HUDEP-2 (cell line): ENCODE measurements at regions not wholly inside any gene's neighbourhood (a gene's known extent, or its start where the extent isn't known, plus 50 kb on each side); places are given as distances from the start of the nearest gene placed in this dataset.

ENCODE experiments used
- DNase-seq, 76 experiments: peaks; one replicate each; lab custom pipeline; 2025; ENCODE audit not compliant: unreplicated experiment in 76 of 76; lab: John Stamatoyannopoulos, UW

DNA sequence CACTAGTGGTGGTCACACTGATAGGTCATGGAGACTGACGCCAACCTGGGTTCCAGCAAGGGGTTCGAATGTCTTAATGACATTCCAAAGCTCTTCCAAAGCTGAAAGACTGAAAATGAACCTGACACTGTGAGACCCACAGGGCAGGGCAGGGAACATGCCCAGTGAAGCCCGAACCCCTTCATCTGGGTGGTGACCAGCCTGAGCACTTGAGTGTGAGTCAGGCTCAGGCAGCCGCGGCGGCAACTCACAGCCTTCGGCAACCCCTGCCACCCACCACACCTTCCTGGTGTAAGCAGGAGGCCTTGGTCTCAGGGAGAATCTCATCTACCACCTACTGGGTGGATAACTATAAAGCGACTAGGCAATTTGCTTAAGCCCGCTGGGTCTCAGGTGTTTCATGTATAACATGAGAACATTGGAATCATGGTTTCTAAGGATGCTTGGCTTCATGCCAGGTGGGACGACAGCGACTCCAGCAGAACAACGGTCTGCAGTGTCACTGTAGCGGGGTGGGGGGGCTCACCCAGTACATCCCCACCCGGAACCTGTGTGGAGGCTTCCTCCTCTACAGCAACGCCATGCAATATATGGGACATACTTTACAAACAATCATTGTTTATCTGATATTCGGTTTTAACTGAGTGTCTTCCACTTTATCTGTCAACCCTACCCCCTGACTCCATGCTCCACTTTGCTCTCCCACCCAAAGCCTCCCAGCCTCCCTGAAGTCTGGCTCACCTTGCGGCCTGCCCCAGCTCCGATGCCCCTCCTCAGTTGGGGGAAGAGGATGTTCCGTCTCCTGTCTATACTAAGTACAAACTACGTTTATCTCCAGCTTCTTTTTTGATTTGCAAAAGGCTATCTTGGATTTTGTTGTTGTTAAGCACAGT lies 125.0 kb upstream of the MEF2A start:
- DNase-seq: no peak

DNA sequence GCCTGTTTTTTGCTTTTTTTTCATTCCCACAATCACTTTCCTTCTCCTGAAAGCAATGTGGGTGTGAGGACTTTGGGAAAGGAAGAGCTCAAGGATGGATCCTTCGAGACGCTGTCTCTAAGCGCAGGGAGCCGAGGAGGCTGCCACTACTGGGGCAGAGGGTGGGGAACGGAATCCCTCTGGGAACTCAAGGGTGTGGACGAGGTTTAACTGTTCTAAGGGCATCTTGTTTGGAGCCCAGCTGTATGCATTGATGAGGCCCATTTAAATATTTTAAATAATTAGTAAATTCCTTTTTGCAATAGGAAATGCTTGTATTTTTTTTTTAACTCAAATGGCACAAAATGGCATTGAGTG lies 124.4 kb upstream of the MEF2A start:
- DNase-seq: no peak

DNA sequence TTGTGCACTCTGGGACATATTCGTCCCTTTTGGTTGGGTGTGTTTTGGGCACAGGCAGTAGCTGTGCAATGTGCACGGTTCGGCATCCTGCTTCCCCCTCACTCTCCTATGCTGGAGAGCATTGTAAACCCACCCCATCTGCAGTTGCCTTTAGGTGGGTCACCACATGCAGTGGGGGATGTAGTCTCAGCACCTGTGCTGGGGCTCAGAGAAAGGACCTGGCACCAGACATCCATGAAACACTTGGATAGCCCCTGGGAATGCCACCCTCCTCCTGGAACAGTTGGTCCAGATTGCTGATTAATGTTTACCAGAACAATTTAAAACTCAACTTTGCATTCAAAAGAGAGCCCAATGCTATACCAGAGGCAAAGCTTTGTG lies 123.9 kb upstream of the MEF2A start:
- no peak for DNase-seq

DNA sequence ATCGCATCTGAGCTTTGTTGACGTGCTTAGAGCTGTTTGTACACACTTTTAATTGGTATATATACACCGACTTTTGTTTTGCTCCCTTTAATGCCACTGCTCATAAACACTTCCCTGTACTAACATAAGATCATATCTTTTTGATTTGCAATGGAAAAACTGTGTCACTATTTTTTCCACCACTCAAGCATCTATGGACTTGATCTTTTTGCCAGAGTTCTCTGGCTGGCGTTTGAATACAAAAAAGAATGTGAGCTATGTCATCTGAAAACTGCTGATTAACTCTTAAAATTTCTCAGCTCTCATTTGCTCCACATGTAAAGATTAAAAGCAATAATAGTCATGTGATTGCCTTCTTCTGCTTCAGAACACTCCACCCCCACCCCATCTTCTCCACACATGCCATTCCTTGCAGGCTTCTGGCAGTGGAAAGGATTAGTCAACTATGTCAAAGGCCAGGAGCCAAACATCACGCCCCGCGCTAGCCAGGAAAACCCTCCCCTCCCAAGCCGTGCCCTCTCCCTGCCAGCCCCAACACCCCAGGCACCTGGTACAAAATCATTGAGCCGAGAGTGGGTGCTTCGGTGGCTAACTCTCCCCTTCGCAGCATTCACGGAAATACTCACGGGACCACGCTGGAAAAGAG lies 123.4 kb upstream of the MEF2A start:
- DNase-seq: peak in 17 of 76 experiments; percentile 4 to 64 (median 41)

DNA sequence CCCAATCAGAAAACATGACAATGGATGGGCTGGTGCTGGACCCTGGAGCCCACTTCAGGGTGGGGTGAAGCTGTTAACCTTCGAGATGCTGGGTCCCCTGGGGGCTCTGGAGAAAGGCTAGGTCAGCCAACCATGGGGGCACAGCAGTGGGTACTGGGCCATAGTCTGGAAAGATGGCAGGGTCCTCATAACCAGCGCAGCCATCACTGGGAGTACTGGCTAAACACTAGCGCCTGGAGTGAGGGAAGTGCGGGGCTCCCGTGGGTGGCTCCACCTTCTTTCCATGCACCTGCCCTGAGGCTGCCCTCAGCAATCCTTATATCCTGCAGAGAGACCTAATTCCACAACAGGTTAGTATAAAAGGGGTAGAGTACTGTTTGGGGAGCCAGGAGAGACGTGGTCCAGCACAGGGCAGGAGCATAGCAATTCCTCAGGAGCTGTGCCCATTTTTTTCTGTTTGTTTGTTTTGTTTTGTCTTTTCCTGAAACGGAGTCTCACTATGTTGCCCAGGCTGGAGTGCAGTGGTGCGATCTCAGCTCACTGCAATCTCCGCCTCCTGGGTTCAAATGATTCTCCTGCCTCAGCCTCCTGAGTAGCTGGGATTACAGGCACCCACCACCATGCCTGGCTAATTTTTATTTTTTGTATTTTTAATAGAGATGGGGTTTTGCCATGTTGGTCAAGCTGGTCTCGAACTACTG lies 122.6 kb upstream of the MEF2A start:
- no peak for DNase-seq

DNA sequence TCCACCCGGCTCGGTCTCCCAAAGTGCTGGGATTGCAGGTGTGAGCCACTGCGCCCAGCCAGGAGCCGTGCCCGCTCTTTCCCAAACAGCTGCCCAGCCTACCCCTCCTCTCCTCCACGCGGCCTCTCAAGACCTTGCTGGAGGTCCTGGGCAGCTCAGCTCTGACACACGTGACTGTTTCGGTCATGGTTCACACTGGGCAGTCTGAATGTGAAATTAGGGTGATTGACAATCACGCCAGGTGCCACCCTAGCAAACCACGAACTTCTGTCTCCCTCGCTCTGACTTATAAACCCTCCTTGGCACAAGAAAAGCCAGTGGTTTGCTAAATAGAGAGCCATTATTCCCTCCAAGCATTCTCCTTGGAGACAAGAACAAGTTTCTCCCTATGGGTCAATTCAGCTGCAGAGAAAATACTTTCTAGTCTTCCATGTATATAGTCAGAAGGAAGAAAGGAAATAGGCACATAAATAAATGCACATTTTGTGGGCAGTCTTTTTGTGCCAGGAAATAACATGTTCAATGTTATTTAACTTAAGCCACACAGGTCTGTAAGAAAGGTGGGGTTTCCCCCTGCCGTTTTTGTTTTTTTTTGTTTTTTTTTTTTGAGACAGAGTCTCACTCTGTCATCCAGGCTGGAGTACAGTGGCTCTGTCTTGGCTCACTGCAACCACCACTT lies 121.9 kb upstream of the MEF2A start:
- no peak for DNase-seq

DNA sequence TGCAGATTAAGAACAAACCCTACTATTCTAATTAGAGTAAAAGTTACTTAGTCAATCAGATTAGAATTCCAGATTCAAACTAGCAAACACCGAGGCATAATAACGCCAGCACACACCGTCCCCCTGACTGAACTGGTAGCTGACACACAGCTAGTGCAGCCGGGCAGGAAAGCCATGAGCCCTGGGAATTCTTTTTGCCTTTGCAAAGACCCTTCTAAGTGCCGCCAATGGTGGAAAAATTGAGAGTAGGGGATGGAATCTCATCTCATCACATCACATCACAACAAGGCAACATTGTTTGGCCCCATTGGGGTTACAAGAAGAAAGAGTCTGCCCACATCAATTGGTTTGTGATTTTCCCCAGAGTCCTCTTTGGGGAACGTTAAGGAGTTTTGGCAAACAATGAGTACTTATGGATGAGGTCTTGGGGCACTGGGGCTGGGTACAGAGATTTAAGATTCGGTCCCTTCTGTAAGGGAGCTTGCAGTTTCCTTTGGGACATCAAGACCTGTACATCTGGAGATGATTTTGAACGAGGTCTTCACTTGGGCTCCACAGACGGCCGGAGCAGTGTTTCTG lies 120.4 kb upstream of the MEF2A start:
- no peak for DNase-seq

DNA sequence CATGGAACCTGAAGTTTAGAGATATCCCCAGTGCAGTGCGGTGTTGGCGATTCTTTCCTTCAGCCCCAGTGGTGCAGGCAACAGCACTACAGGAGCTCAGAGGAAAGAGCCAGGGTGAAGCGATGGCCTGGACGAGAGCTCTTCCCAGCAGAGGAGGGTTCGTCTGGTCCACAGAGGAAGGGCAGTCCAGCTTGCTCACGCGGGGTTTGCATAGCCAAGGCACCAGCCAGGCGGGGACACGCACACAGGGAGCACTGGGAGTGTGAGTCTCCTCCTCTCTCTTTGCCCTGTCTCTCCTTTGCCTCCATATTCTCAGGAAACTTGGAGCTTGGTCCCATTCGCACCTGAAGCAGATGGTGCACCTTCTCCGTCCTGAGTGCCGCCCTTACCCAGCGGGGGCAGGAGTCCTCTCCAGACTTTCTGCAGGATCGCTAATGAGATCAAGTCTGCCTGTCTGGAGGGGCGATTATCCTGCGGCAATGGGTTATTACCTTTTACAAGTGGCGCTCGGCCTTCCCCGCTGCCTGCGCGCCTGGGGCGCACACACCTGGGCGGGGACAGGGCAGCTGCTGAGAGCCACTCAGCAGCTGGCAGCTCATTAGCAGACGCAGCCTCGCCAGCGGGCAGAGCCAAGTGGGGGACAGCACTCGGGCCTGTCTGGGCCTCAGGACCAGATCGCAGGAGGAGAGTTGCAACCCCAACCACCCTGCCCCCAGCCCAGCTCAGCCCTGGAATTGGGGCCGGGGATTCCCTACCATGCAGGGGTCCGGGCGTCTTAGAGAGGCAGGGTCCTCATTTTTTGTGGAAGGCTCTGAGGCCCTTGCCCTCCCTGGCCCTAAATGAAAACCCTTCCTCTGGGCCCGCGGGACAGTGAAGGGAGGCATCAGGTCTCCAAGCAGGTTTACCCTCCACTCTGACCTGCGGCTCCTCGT lies 119.0 kb upstream of the MEF2A start:
- DNase-seq: no peak

DNA sequence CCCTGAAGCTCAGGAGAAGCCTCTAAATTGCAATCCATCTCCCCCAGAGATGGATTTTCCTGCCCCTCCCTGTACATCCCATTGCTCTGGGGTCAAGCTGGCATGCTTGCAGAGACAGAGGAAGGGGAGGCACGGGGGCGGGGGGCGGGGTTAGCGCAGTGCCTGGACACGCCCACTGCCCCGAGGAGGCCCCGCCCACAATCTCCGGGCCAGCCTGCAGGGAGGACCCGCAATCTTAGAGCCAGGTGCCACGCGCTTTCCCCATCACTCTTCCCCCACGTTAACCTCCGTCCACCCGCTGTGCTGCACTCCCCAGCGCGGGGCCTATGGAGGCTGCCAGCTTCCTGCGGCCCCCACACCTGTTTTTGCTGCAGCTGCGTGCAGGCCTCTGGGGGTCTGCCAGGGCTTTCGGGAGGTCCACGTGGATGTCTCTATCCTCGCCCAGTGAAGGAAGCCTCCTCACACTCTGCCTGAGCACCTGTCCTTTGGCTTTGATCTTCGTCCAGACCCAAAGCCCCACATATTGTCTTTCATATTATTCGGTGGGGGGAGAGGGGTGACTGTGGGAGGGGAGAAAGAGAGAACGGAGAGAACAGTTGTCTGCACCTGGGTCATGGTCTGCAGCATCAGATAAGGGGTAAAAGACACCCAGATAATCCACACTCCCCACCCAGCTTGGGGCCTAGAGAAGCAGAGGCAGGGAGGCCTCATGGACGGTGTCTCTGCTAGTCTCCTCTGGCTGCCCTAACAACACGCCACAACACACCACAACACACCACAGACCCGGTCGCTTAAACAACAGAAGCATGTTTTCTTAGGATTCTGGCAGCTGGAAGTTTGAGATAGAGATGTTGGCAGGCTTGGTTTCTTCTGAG lies 118.0 kb upstream of the MEF2A start:
- DNase-seq: peak in 1 of 76 experiments; percentile 11

DNA sequence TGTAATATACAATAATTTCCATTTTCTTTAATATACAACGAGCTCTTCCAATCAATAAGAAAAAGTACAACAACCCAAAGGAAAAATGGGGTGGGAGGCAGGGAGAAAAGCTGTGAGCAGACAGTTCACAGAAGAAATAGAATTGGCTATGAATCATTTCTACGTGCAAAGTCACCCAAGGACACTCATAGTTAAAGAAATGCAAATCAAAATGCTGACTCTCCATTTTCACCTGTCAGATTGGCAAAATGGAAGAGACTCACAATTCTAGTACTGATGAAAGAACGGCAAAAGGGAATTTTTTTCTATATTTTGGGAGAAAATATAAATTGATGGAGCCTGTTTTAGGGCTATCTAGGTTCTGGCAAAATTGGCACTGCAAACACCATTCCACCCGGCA lies 116.3 kb upstream of the MEF2A start:
- no peak for DNase-seq

DNA sequence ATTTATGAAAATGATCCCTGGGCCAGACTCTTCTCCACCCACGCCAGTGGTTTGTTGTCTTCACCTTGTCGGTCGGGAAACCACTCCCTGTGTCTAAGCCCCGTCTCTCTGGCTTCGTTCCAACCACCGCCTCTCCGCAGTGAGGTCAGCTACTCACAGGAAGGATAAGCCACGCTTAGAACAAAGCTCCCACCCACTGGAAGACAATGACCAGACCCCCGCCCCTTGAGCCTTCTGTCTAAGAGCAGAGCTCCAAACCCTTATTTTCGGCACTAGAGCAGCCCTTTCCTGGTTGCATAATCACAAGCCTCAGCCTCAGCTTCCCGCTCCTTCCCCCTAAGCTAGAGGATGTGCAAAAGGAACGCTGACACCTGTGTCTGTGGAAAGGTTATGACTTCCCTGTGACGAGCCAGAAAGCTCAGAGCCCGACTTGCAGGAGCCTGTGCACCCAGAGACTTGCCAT lies 114.9 kb upstream of the MEF2A start:
- peak in 35 of 76 experiments; percentile 2 to 54 (median 23) for DNase-seq

DNA sequence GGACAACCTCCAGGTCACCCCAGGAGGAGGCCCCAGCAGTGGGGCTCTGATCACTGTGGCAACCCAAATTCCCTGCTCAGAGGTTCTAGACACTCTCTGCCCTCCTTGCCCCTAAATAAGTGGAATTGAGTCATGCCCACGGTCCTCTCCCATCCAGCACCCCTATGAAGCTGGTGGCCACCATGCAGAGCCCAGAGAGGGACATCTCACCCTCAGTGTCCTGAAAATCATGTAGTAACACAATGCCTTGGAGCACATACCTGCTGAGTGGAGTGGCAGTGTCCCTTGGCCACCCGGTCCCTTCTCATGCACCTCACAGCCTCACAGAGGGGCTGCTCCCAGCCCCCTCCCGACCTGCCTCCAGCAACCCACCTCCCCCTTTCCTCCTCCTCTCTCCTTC lies 114.3 kb upstream of the MEF2A start:
- no peak for DNase-seq

DNA sequence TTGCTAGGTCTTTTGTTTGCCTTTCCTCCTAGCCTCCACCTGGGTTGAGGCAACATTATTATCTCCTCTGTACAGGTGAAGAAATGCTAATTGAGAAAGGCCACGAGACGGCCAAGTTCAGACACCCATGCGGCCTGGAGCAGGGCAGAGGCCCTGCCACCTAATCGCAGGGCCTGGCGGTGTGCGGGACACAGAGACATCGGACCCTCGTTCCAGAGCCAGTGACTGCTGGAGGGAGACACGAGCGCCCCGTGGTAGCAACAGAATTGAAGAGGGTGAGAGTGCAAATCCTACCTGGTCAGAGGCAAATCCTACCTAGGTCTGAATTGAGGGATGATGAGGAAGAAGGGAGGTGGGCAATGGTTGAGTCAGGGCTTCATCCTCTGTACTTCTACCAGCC lies 113.8 kb upstream of the MEF2A start:
- DNase-seq: no peak

DNA sequence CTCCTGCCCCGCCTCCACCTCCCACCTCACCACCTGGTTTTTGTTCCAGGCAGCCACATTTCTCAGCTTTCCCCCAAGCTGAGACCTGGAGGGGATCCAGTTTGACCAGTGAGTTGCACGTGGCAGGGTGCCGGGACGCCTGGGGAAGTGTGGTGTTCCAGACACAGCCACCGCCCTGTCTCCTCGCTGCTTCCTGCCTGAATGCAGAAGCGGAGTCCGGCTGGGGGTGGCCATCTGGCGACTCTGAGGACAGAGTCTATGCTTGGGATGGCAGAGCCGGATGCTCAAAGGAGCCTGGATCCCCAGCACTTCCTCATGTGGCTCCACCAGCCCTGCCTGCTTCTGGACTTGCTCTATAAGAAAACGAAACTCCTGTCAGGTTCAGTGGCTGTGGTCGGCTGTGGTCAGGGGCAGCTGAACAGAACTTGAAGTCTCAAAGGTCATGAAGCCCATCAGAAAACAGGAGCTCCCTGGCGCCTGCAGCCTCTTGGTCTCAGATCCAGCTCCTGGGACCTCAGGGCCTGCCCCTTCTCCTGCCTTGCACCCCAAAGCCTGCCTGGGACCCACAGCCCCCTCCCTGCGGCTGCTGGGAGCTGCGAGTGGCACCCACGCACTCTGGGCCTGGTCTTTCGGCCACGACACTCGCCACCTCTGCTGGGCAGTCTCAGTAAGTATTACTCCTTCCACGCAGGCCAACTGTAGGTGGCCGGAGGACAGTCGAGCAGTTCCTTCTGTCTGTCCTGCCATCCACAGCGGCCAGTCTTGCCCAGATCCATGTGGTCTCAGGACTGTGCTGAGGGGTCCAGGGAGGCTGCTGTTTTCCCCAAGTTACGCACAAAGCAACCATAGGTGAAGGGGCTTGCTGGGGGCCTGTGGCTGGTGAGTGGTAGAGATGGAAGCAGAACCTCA lies 112.8 kb upstream of the MEF2A start:
- DNase-seq: no peak

DNA sequence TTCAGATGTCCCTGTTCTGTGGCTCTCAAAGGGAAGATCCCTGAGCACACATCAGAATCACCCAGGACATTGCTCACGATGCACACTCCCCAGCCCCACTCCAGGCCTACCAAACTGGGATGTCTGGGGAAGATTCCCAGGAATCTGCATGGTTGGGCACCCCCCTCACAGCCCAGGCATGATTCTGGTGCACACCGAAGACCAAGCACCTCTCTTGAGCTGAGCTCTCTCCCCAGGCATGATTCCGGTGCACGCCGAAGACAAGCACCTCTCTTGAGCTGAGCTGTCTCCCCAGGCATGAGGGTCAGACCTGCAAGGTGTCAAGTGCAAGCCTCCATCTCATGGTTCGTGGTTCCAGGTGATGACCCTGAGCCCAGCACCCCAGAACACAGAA lies 112.2 kb upstream of the MEF2A start:
- no peak for DNase-seq

DNA sequence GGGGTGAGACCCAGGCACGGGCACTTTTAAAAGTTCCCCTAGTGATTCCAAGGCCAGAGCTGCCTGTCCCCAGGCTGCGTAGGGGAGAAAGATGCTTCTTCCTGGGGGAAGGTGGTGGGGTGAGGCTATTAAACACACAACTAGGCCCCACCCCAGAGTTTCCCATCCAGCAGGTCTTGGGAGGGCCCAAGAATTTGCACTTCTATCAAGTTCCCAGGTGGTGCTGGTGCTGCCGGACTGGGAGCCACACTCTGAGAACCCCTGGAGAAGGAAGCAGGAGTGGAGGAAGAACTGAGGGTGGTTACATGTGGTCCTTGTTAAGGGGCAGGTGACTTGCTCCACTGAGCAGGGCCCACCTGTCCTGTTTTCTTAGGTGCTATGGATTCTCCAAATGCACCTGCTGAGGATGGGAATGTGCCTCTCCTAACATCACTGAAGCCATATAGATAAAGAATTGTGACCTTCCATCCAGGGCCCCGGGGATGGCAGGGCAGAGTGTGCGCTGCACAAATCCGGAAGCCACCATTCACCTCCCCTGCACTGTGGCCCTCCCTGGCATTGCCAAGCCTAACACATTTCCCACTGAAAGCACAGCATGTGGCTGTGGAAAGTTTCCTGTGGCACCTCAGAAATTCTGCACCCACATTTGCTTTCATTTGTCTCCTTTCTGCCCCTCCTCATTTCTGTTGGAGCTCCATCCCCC lies 111.5 kb upstream of the MEF2A start:
- no peak for DNase-seq
